ENCODE measurements at regions not wholly inside any gene's neighbourhood (a gene's known extent, or its start where the extent isn't known, plus 50 kb on each side); places are given as distances from the start of the nearest gene placed in this dataset.

- no peak for DNase-seq
- Mint-ChIP-seq H3K4me3 (ENCODE audit: low read depth, unreplicated experiment) (no peak overlapping the region), H3K4me1 (ENCODE audit: low read depth, unreplicated experiment) (no peaks in the 10 kb centered on the region), H3K9me3 (ENCODE audit: low read depth, unreplicated experiment) (no peaks in the 10 kb centered on the region), H3K36me3 (ENCODE audit: insufficient read depth, unreplicated experiment) (no peaks in the 10 kb centered on the region), H3K27me3 (ENCODE audit: unreplicated experiment) (no peaks in the 10 kb centered on the region), H3K27ac (ENCODE audit: unreplicated experiment) (no peak overlapping the region)
- no peak for TF ChIP-seq CTCF (IDR thresholded peaks at IDR 0.05; ENCODE audit: unreplicated experiment)
- intact Hi-C loops (cut with micrococcal nuclease; ENCODE audit: unreplicated experiment): no loop called here
- CTCF ChIA-PET: no interaction called here
- BruUV-seq (replicated peaks): no TSS peak
Observed at GRCh38 chr15:46117071-46117470, 482.2 kb downstream of the SQOR start.

GRCh38 chr15:46120713-46121112 lies 485.9 kb downstream of the SQOR start:
- Mint-ChIP-seq H3K27me3 (ENCODE audit: unreplicated experiment) (no peaks in the 10 kb centered on the region), H3K4me1 (ENCODE audit: low read depth, unreplicated experiment) (no peaks in the 10 kb centered on the region), H3K9me3 (ENCODE audit: low read depth, unreplicated experiment) (peaks cover 3% of the 10 kb centered on the region), H3K36me3 (ENCODE audit: insufficient read depth, unreplicated experiment) (no peaks in the 10 kb centered on the region), H3K27ac (ENCODE audit: unreplicated experiment) (no peak overlapping the region), H3K4me3 (ENCODE audit: low read depth, unreplicated experiment) (no peak overlapping the region)
- TF ChIP-seq CTCF (IDR thresholded peaks at IDR 0.05; ENCODE audit: unreplicated experiment): no peak
- CTCF ChIA-PET: no interaction called here
- no TSS peak for BruUV-seq (replicated peaks)
- DNase-seq: no peak
- intact Hi-C loops (cut with micrococcal nuclease; ENCODE audit: unreplicated experiment): no loop called here

- Mint-ChIP-seq H3K27ac (ENCODE audit: unreplicated experiment) (no peak overlapping the region), H3K27me3 (ENCODE audit: unreplicated experiment) (no peaks in the 10 kb centered on the region), H3K9me3 (ENCODE audit: low read depth, unreplicated experiment) (peaks cover 3% of the 10 kb centered on the region), H3K4me1 (ENCODE audit: low read depth, unreplicated experiment) (no peaks in the 10 kb centered on the region), H3K4me3 (ENCODE audit: low read depth, unreplicated experiment) (no peak overlapping the region), H3K36me3 (ENCODE audit: insufficient read depth, unreplicated experiment) (no peaks in the 10 kb centered on the region)
- BruUV-seq (replicated peaks): no TSS peak
- no peak for DNase-seq
- intact Hi-C loops (cut with micrococcal nuclease; ENCODE audit: unreplicated experiment): no loop called here
- CTCF ChIA-PET: no interaction called here
- TF ChIP-seq CTCF (IDR thresholded peaks at IDR 0.05; ENCODE audit: unreplicated experiment): no peak
Observed at GRCh38 chr15:46121441-46121840, 486.6 kb downstream of the SQOR start.

- Mint-ChIP-seq H3K4me3 (ENCODE audit: low read depth, unreplicated experiment) (no peak overlapping the region), H3K27me3 (ENCODE audit: unreplicated experiment) (no peaks in the 10 kb centered on the region), H3K4me1 (ENCODE audit: low read depth, unreplicated experiment) (no peaks in the 10 kb centered on the region), H3K9me3 (ENCODE audit: low read depth, unreplicated experiment) (peaks cover 8% of the 10 kb centered on the region), H3K36me3 (ENCODE audit: insufficient read depth, unreplicated experiment) (no peaks in the 10 kb centered on the region), H3K27ac (ENCODE audit: unreplicated experiment) (no peak overlapping the region)
- CTCF ChIA-PET: interaction anchor here (0.7 kb wide), 1 partner anchor 330 kb away, joined by 3 read pairs; no protein-coding TSS in a partner anchor
- DNase-seq: no peak
- TF ChIP-seq CTCF (IDR thresholded peaks at IDR 0.05; ENCODE audit: unreplicated experiment): no peak
- intact Hi-C loops (cut with micrococcal nuclease; ENCODE audit: unreplicated experiment): no loop called here
- BruUV-seq (replicated peaks): no TSS peak
Observed at GRCh38 chr15:46126581-46126980, 491.8 kb downstream of the SQOR start.
